Calu3 (cell line): ENCODE measurements at regions not wholly inside any gene's neighbourhood (a gene's known extent, or its start where the extent isn't known, plus 50 kb on each side); places are given as distances from the start of the nearest gene placed in this dataset.

Source experiments
- BruUV-seq: library from RNA; stranded (reverse); fragments of 400-500 nt; replicated peaks from 2 replicates; lab custom pipeline; 2021; lab: Mats Ljungman, UMichigan
- CTCF ChIA-PET: fragments of 300-600 bp; sonication (Branson Sonifier 250); formaldehyde crosslinking; loops from one replicate; lab custom pipeline; 2022; ENCODE audit warnings: antibody characterized with exemption; lab: Charles Lee
- DNase-seq: peaks from one replicate; pipeline ENCODE4 v3.0.0; 2022
- H3K27ac Mint-ChIP-seq: one replicate; pipeline ENCODE4 v1.8.0; 2022; ENCODE audit warnings: mixed read lengths; ENCODE audit not compliant: unreplicated experiment
- H3K27me3 Mint-ChIP-seq: one replicate; pipeline ENCODE4 v1.8.0; 2022; ENCODE audit warnings: mixed read lengths; ENCODE audit not compliant: unreplicated experiment
- H3K36me3 Mint-ChIP-seq: one replicate; pipeline ENCODE4 v1.8.0; 2022; ENCODE audit warnings: mild to moderate bottlenecking, moderate library complexity, mixed read lengths; ENCODE audit not compliant: insufficient read depth, unreplicated experiment
- H3K4me1 Mint-ChIP-seq: one replicate; pipeline ENCODE4 v1.8.0; 2022; ENCODE audit warnings: mild to moderate bottlenecking, low read depth, mixed read lengths; ENCODE audit not compliant: unreplicated experiment
- H3K4me3 Mint-ChIP-seq: one replicate; pipeline ENCODE4 v1.8.0; 2022; ENCODE audit warnings: mild to moderate bottlenecking, low read depth, moderate library complexity, mixed read lengths; ENCODE audit not compliant: unreplicated experiment
- H3K9me3 Mint-ChIP-seq: one replicate; pipeline ENCODE4 v1.8.0; 2022; ENCODE audit warnings: low read depth, mixed read lengths; ENCODE audit not compliant: unreplicated experiment
- CTCF ChIP-seq: fragments of 200-600 bp; IDR thresholded peaks from one replicate; pipeline ENCODE4 v1.8.0; 2022; ENCODE audit warnings: antibody characterized with exemption; ENCODE audit not compliant: unreplicated experiment
- intact Hi-C: fragments of 100-400 bp; cut with micrococcal nuclease; formaldehyde crosslinking; loops from one replicate; pipeline ENCODE4 v1.10.0; 2022; ENCODE audit not compliant: unreplicated experiment

GRCh38 chr4:19791422-19792123, 460.1 kb upstream of the SLIT2 start:
- no TSS peak for BruUV-seq

GRCh38 chr4:19786616-19787015, 465.1 kb upstream of the SLIT2 start:
- Mint-ChIP-seq H3K36me3 (no peaks in the 10 kb centered on the region), H3K27ac (no peak overlapping the region), H3K4me3 (no peak overlapping the region), H3K9me3 (peaks cover 8% of the 10 kb centered on the region), H3K4me1 (peaks cover 6% of the 10 kb centered on the region), H3K27me3 (no peaks in the 10 kb centered on the region)
- TF ChIP-seq CTCF, result no peak
- no peak for DNase-seq
- intact Hi-C loops, result no loop called here
- CTCF ChIA-PET, result no interaction called here
- no TSS peak for BruUV-seq

More at GRCh38 chr4:19791422-19792123, 460.1 kb upstream of the SLIT2 start:
- H3K4me1 Mint-ChIP-seq, result peaks cover 8% of the 10 kb centered on the region
- TF ChIP-seq CTCF, result no peak
- no peak for DNase-seq
- H3K9me3 Mint-ChIP-seq, result no peaks in the 10 kb centered on the region
- H3K27ac Mint-ChIP-seq, result no peak overlapping the region
- no peaks in the 10 kb centered on the region for H3K36me3 Mint-ChIP-seq
- no peaks in the 10 kb centered on the region for H3K27me3 Mint-ChIP-seq
- intact Hi-C loops, result no loop called here
- H3K4me3 Mint-ChIP-seq, result no peak overlapping the region
- CTCF ChIA-PET, result no interaction called here

GRCh38 chr4:19783667-19784223, 468.0 kb upstream of the SLIT2 start:
- Mint-ChIP-seq H3K4me1 (peaks cover 10% of the 10 kb centered on the region), H3K9me3 (peaks cover 8% of the 10 kb centered on the region), H3K27ac (no peak overlapping the region)

GRCh38 chr4:19780871-19781270, 470.8 kb upstream of the SLIT2 start:
- no peak overlapping the region for H3K27ac Mint-ChIP-seq
- intact Hi-C loops, result no loop called here
- TF ChIP-seq CTCF, result no peak
- peaks cover 36% of the 10 kb centered on the region for H3K4me1 Mint-ChIP-seq
- CTCF ChIA-PET, result no interaction called here
- no peak for DNase-seq
- H3K27me3 Mint-ChIP-seq, result no peaks in the 10 kb centered on the region
- no TSS peak for BruUV-seq
- H3K9me3 Mint-ChIP-seq, result peaks cover 8% of the 10 kb centered on the region
- no peak overlapping the region for H3K4me3 Mint-ChIP-seq
- peaks cover 6% of the 10 kb centered on the region for H3K36me3 Mint-ChIP-seq

More at GRCh38 chr4:19783667-19784223, 468.0 kb upstream of the SLIT2 start:
- CTCF ChIA-PET, result no interaction called here
- H3K36me3 Mint-ChIP-seq, result no peaks in the 10 kb centered on the region
- no peak overlapping the region for H3K4me3 Mint-ChIP-seq
- TF ChIP-seq CTCF, result no peak
- no peak for DNase-seq
- H3K27me3 Mint-ChIP-seq, result no peaks in the 10 kb centered on the region
- BruUV-seq, result no TSS peak
- intact Hi-C loops, result no loop called here
